Thyroid gland (tissue), 4 donors: ENCODE measurements at regions not wholly inside any gene's neighbourhood (a gene's known extent, or its start where the extent isn't known, plus 50 kb on each side); places are given as distances from the start of the nearest gene placed in this dataset.
"Not testable (repeated sequence)": the region's sequence is repeated elsewhere in the genome, so short reads cannot be mapped to it uniquely, and the experiment has no call there.

Experiments used
- DNase-seq, 2 donors: peaks; one replicate each; pipeline ENCODE4 v3.0.0-alpha.2; 2019
- H3K27ac ChIP-seq, 3 donors: fragments of 200-600 bp; sonication (generic); 1 replicate in 2 of 3; 2 replicates in 1 of 3; pipeline ENCODE4 v1.5.1; 2016 to 2019; ENCODE audit warnings: mild to moderate bottlenecking in 1 of 3, moderate library complexity in 1 of 3
- H3K27me3 ChIP-seq: fragments of 200-600 bp; sonication (generic); one replicate; pipeline ENCODE4 v1.5.1; 2019
- H3K36me3 ChIP-seq, 2 donors: fragments of 200-600 bp; sonication (generic); one replicate each; pipeline ENCODE4 v1.5.1; 2016 to 2019
- H3K4me1 ChIP-seq, 2 donors: fragments of 200-600 bp; sonication (generic); one replicate each; pipeline ENCODE4 v1.5.1; 2017 to 2019
- H3K4me3 ChIP-seq, 3 donors: fragments of 200-600 bp; sonication (generic); replicated peaks in 1 of 3; 1 replicate in 2 of 3; 2 replicates in 1 of 3; pipeline ENCODE4 v1.5.1; 2016; ENCODE audit warnings: mild to moderate bottlenecking in 1 of 3
- H3K9me3 ChIP-seq: fragments of 200-600 bp; sonication (generic); one replicate; pipeline ENCODE4 v1.5.1; 2017
- CTCF ChIP-seq, 6 experiments: fragments of 200-600 bp in 3 of 6; fragments of 450-650 bp in 3 of 6; sonication (generic) in 3 of 6; IDR thresholded peaks; one replicate each; pipeline ENCODE4 v1.5.1; 2016 to 2019; ENCODE audit warnings: antibody characterized with exemption in 6 of 6, mild to moderate bottlenecking in 2 of 6, inconsistent platforms in 1 of 6, moderate library complexity in 1 of 6
- POLR2A ChIP-seq, 2 donors: fragments of 450-650 bp; IDR thresholded peaks; one replicate each; pipeline ENCODE4 v1.6.1; 2017; ENCODE audit warnings: antibody characterized with exemption in 2 of 2, mild to moderate bottlenecking in 2 of 2, moderate library complexity in 1 of 2
- WGBS, 2 donors: methylation state at CpG; one replicate each; pipeline ENCODE4 v1.1.5; 2017; 5-methylcytosine and 5-hydroxymethylcytosine counted together
- intact Hi-C: fragments of 100-400 bp; cut with DNase I; formaldehyde crosslinking; loops from one replicate; pipeline ENCODE4 v1.15.1; 2023

GRCh38 chr12:63362166-63362565, 211.2 kb upstream of the AVPR1A start:
- H3K4me1 ChIP-seq, result peaks cover 3 to 20% of the 10 kb centered on the region in 2 donors
- H3K9me3 ChIP-seq, result no peaks in the 10 kb centered on the region
- 87 to 92% methylated on average over 2 of the region's 2 CpGs for WGBS, 2 donors
- no peak for DNase-seq
- H3K36me3 ChIP-seq, result no peaks in the 10 kb centered on the region
- TF ChIP-seq CTCF (IDR thresholded peaks at IDR 0.05), result no peak
- no peak for TF ChIP-seq POLR2A (IDR thresholded peaks at IDR 0.05)
- no peaks in the 10 kb centered on the region for H3K27me3 ChIP-seq
- intact Hi-C loops, result no loop called here
- no peak overlapping the region for H3K4me3 ChIP-seq
- H3K27ac ChIP-seq, result peak overlapping the region in 1 of 3 donors; percentile 72

GRCh38 chr12:63354969-63355368, 204.0 kb upstream of the AVPR1A start:
- TF ChIP-seq POLR2A (IDR thresholded peaks at IDR 0.05), result no peak
- no peak for TF ChIP-seq CTCF (IDR thresholded peaks at IDR 0.05)
- H3K36me3 ChIP-seq, result no peaks in the 10 kb centered on the region
- no peaks in the 10 kb centered on the region for H3K9me3 ChIP-seq
- no peaks in the 10 kb centered on the region for H3K27me3 ChIP-seq
- peak overlapping the region in 1 of 3 donors; percentile 9 for H3K27ac ChIP-seq
- DNase-seq, result no peak
- 30 to 47% methylated on average over 1 of the region's 1 CpG for WGBS, 2 donors
- H3K4me3 ChIP-seq, result no peak overlapping the region
- H3K4me1 ChIP-seq, result peaks cover 16 to 21% of the 10 kb centered on the region in 2 donors
- intact Hi-C loops, result no loop called here

GRCh38 chr12:63353559-63353958, 202.6 kb upstream of the AVPR1A start:
- TF ChIP-seq CTCF (IDR thresholded peaks at IDR 0.05) (peak in 2 of 6 experiments; percentile 6), POLR2A (IDR thresholded peaks at IDR 0.05) (no peak)
- 84 to 94% methylated on average over 1 of the region's 1 CpG for WGBS, 2 donors
- DNase-seq, result no peak
- Histone ChIP-seq H3K27ac (no peak overlapping the region), H3K36me3 (no peaks in the 10 kb centered on the region), H3K9me3 (no peaks in the 10 kb centered on the region), H3K27me3 (no peaks in the 10 kb centered on the region), H3K4me1 (peaks cover 17 to 26% of the 10 kb centered on the region in 2 donors), H3K4me3 (no peak overlapping the region)
- intact Hi-C loops, result no loop called here

GRCh38 chr12:63351370-63351769, 200.4 kb upstream of the AVPR1A start:
- Histone ChIP-seq H3K4me1 (peaks cover 17 to 20% of the 10 kb centered on the region in 2 donors), H3K4me3 (no peak overlapping the region), H3K27me3 (no peaks in the 10 kb centered on the region), H3K27ac (no peak overlapping the region), H3K9me3 (no peaks in the 10 kb centered on the region), H3K36me3 (no peaks in the 10 kb centered on the region)
- DNase-seq, result no peak
- intact Hi-C loops, result no loop called here
- TF ChIP-seq CTCF (IDR thresholded peaks at IDR 0.05), result no peak
- TF ChIP-seq POLR2A (IDR thresholded peaks at IDR 0.05), result no peak
- 94% methylated on average over 3 of the region's 3 CpGs for WGBS, 2 donors

GRCh38 chr12:63348556-63348955, 197.6 kb upstream of the AVPR1A start:
- DNase-seq, result peak; percentile 15 to 22
- Histone ChIP-seq H3K36me3 (no peaks in the 10 kb centered on the region), H3K4me1 (peaks cover 7 to 13% of the 10 kb centered on the region in 2 donors), H3K27ac (no peak overlapping the region), H3K4me3 (no peak overlapping the region), H3K9me3 (no peaks in the 10 kb centered on the region), H3K27me3 (no peaks in the 10 kb centered on the region)
- 54 to 66% methylated on average over 3 of the region's 3 CpGs for WGBS, 2 donors
- intact Hi-C loops, result no loop called here
- TF ChIP-seq POLR2A (IDR thresholded peaks at IDR 0.05) (no peak), CTCF (IDR thresholded peaks at IDR 0.05) (no peak)

GRCh38 chr12:63337158-63337557, 186.2 kb upstream of the AVPR1A start:
- Histone ChIP-seq H3K4me1 (peaks cover 7 to 11% of the 10 kb centered on the region in 2 donors), H3K27ac (peak overlapping the region in 2 of 3 donors; percentile 26 to 31)
- intact Hi-C loops, H3K4me3 ChIP-seq, H3K36me3 ChIP-seq, H3K9me3 ChIP-seq, H3K27me3 ChIP-seq: not testable (repeated sequence)
- peak; percentile 76 to 79 for DNase-seq
- 13 to 26% methylated on average over 2 to 4 of the region's 4 CpGs for WGBS, 2 donors
